ENCODE measurements at regions not wholly inside any gene's neighbourhood (a gene's known extent, or its start where the extent isn't known, plus 50 kb on each side); places are given as distances from the start of the nearest gene placed in this dataset.
A peak's percentile ranks its signal among the peaks of the same experiment; 100 is the strongest.

DNA sequence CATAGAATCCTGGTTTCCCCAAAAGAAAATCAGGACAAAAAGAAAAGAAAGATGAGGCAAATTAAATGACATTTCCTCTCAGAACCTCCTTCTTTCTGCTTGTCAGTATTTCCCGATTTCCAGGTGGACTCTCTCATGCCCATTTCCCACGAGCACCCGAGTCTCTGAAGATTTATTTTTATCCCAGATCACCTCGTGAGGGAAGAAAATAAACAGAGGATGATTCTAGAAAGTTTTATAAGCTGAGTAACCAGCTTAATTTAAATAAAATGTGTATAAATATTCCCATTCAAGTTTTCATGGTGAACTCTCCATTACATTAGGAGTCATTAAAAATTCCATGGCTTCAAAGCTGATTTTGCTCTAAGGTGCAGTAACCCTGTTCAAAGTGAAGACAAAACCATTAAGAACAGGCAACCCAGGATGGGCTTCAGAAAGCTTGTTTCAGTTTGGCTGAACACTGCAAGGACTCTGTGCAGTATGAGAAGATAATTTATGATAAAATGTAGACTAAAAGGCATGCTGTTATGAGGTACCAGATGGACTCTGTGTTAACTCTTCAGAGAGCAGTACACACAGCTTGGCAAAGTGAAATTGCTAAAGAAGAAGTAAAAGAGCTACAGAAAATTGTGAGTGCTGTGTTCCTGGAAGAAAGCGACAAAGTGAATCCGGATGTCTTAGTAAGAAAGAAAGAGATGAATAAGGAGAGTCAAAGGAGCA lies 521.3 kb upstream of the LRRN3 start:
- Histone ChIP-seq H3K4me3 (ENCODE audit: low read depth, low read length) (no peak overlapping the region), H3K36me3 (replicated peaks) (no peaks in the 10 kb centered on the region), H3K27ac (no peak overlapping the region), H3K27me3 (replicated peaks) (no peaks in the 10 kb centered on the region)
- DNase-seq = no peak
- in situ Hi-C loops (cut with HindIII; ENCODE audit: low pct_ligation_motif_present, low sequenced_read_pairs) = no loop called here
- TF ChIP-seq, protein P1, sequence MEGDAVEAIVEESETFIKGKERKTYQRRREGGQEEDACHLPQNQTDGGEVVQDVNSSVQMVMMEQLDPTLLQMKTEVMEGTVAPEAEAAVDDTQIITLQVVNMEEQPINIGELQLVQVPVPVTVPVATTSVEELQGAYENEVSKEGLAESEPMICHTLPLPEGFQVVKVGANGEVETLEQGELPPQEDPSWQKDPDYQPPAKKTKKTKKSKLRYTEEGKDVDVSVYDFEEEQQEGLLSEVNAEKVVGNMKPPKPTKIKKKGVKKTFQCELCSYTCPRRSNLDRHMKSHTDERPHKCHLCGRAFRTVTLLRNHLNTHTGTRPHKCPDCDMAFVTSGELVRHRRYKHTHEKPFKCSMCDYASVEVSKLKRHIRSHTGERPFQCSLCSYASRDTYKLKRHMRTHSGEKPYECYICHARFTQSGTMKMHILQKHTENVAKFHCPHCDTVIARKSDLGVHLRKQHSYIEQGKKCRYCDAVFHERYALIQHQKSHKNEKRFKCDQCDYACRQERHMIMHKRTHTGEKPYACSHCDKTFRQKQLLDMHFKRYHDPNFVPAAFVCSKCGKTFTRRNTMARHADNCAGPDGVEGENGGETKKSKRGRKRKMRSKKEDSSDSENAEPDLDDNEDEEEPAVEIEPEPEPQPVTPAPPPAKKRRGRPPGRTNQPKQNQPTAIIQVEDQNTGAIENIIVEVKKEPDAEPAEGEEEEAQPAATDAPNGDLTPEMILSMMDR (IDR thresholded peaks at IDR 0.05; ENCODE audit: low read depth, low read length, missing control alignments) = no peak

DNA sequence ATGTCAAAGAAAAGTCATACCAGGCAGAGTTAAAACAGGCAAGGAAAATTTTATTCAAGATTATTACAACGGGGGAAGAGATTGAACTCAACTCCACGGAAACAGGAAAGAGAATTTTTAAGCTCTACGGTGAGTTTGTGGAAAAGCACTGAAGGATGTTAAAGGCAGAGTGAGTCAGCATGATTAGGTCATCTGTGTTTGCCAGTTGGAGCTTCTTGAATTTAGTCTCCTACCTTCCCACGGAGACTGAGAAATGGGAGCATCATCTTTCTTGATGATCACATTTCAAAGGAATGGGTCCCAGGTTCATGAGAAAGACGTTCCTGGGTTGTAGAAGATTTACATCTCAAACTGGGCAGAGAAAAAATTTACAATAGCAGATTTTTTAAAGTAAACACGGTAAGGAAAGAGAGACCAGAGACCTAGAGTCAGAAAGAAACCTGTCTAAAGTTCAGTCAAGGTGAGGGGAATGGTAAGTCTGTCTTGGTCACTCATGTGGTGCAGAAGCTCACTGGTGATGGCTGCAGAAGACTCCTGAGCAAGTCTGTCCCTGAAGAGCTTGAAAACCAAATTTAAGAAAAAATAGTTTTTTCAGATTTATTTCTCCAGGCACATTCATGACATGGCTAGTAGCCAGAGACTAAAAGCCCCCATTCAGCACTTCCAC lies 516.9 kb upstream of the LRRN3 start:
- TF ChIP-seq, protein P1 (IDR thresholded peaks at IDR 0.05; ENCODE audit: low read depth, low read length, missing control alignments) = no peak
- Histone ChIP-seq H3K27ac (peak overlapping the region; percentile 52), H3K4me3 (ENCODE audit: low read depth, low read length) (no peak overlapping the region), H3K27me3 (replicated peaks) (no peaks in the 10 kb centered on the region), H3K36me3 (replicated peaks) (no peaks in the 10 kb centered on the region)
- DNase-seq = peak; percentile 81
- in situ Hi-C loops (cut with HindIII; ENCODE audit: low pct_ligation_motif_present, low sequenced_read_pairs) = no loop called here

DNA sequence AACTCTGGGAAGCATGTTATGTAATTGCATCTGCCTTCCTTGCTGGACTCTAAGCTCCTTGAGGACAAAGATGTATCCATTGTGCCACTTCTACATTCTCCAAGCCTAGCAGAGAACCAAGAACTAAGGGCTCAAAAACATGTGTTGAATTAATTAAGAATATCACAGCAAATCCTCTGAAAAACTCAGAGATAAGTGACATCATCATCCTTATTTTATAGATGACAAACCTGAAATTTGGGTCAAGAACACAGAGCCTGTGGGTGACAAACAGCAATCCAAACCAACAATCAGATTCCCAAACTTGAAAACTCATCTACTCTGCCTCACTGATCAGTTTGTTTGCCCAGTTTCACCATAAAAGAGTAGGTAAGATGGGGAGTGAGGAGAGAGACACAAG lies 503.6 kb upstream of the LRRN3 start:
- no peak overlapping the region for H3K27ac ChIP-seq
- no peaks in the 10 kb centered on the region for H3K27me3 ChIP-seq (replicated peaks)
- no peaks in the 10 kb centered on the region for H3K36me3 ChIP-seq (replicated peaks)
- H3K4me3 ChIP-seq (ENCODE audit: low read depth, low read length) = no peak overlapping the region
- in situ Hi-C loops (cut with HindIII; ENCODE audit: low pct_ligation_motif_present, low sequenced_read_pairs) = no loop called here
- TF ChIP-seq, protein P1 (IDR thresholded peaks at IDR 0.05; ENCODE audit: low read depth, low read length, missing control alignments) = no peak
- no peak for DNase-seq

DNA sequence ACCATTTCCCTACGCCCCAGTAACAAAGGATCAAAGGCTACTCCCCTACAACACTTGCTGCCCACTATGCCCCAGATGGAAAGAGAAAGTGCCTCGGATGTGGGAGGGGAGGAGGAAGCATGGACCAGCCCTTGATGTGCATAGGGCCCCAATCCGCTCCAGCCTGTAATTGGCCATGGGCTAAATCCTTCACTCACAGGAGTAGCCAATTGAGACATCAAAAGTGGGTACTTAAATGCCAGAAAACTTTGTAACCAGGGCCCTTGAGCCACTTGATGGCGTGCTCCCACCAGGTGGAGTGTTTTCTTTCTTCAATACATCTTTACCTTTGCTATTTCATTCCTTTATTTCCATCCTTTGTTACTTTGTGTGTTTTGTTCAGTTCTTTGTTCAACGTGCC lies 500.5 kb upstream of the LRRN3 start:
- in situ Hi-C loops (cut with HindIII; ENCODE audit: low pct_ligation_motif_present, low sequenced_read_pairs) = no loop called here
- no peak for DNase-seq
- TF ChIP-seq, protein P1 (IDR thresholded peaks at IDR 0.05; ENCODE audit: low read depth, low read length, missing control alignments) = no peak
- no peaks in the 10 kb centered on the region for H3K27me3 ChIP-seq (replicated peaks)
- H3K36me3 ChIP-seq (replicated peaks) = no peaks in the 10 kb centered on the region
- no peak overlapping the region for H3K4me3 ChIP-seq (ENCODE audit: low read depth, low read length)
- H3K27ac ChIP-seq = no peak overlapping the region

DNA sequence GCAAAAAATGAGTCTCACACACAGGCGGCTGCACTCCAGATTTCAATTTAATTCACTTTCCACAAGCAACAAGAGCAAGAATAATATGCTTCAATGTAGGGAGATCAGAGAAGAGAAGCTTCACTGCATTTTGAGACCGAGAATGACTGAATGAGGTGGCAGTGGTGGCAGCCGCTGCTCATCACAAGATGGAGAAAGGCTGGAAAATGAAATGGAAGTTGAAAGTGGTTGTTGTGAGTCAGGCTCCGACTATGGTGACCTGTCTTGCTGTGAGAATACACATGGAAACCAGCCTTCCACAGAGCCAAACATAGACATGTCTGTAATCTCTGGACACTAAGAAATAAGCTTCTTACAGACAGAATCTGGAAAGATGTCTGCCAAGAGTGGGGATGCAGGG lies 499.6 kb upstream of the LRRN3 start:
- Histone ChIP-seq H3K4me3 (ENCODE audit: low read depth, low read length) (no peak overlapping the region), H3K27ac (no peak overlapping the region), H3K27me3 (replicated peaks) (no peaks in the 10 kb centered on the region), H3K36me3 (replicated peaks) (no peaks in the 10 kb centered on the region)
- peak; percentile 41 for DNase-seq
- in situ Hi-C loops (cut with HindIII; ENCODE audit: low pct_ligation_motif_present, low sequenced_read_pairs) = no loop called here
- TF ChIP-seq, protein P1 (IDR thresholded peaks at IDR 0.05; ENCODE audit: low read depth, low read length, missing control alignments) = no peak
